GM12865 (cell line): ENCODE measurements at regions not wholly inside any gene's neighbourhood (a gene's known extent, or its start where the extent isn't known, plus 50 kb on each side); places are given as distances from the start of the nearest gene placed in this dataset.

ENCODE experiments used
- DNase-seq: peaks from one replicate; pipeline ENCODE4 v3.0.0; 2010; ENCODE audit warnings: low read depth
- H3K4me3 ChIP-seq: 2 replicates; pipeline ENCODE4 v1.5.1; 2011; ENCODE audit warnings: mild to moderate bottlenecking, low read depth, low read length, control low read depth
- TF ChIP-seq, protein P1 (sequence below): IDR thresholded peaks from 2 replicates; pipeline ENCODE4 v1.5.1; 2011; ENCODE audit warnings: low read length, control low read depth, low read depth, inconsistent platforms; ENCODE audit not compliant: insufficient read depth; ENCODE audit errors: missing control alignments

GRCh38 chr1:221012120-221012519, 132.9 kb downstream of the HLX start:
- TF ChIP-seq, protein P1, sequence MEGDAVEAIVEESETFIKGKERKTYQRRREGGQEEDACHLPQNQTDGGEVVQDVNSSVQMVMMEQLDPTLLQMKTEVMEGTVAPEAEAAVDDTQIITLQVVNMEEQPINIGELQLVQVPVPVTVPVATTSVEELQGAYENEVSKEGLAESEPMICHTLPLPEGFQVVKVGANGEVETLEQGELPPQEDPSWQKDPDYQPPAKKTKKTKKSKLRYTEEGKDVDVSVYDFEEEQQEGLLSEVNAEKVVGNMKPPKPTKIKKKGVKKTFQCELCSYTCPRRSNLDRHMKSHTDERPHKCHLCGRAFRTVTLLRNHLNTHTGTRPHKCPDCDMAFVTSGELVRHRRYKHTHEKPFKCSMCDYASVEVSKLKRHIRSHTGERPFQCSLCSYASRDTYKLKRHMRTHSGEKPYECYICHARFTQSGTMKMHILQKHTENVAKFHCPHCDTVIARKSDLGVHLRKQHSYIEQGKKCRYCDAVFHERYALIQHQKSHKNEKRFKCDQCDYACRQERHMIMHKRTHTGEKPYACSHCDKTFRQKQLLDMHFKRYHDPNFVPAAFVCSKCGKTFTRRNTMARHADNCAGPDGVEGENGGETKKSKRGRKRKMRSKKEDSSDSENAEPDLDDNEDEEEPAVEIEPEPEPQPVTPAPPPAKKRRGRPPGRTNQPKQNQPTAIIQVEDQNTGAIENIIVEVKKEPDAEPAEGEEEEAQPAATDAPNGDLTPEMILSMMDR: no peak
- no peak for DNase-seq

DNA sequence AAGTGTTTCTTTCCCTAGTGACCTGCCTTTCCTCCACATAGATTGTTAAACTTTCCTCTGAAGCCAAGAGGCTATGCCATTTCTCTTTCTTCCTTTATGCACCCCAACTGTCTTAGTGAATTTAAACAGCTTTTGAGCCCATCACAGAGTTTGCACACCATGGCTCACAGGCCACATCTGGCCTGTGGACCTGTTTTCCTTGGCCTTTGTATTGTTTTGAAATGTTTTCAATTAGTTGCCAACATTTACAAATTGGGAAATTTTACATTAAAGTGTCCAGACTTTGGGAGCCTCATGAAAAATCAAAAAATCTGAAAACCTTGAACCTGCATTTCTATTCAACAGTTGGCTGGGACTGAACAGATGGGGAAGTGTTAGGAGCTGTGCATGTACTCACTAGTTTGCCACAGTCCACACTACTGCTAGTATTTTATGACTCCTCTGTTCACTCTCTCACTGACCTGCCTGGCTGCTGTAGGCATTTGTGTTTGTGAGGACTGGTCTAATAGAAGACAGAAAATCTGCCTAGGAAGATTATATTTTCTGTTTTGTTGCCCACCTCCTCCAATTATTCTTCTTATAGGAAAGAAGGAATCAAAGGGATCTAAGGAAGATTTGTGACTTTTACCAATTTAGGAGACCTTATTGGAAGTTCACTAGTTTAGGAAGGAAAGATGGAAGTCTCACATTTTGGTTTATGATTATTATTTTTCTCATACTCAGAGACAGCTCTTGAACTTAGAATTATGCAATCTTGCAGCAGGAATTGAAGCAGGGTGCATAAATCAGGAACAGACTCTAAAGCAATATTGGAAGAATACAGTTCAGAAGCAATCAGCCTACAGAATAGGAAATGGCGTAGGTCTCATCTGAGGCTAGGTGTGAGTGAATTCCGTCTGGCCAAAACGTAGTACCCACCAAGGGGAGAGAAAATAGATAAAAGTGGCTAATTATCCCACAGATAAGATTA, 134.7 kb downstream of the HLX start:
- TF ChIP-seq, protein P1: no peak
- no peak for DNase-seq
- H3K4me3 ChIP-seq: no peak overlapping the region

More at GRCh38 chr1:221012120-221012519, 132.9 kb downstream of the HLX start:
- no peak overlapping the region for H3K4me3 ChIP-seq

GRCh38 chr1:221015159-221015790, 136.0 kb downstream of the HLX start:
- TF ChIP-seq, protein P1: no peak
- no peak overlapping the region for H3K4me3 ChIP-seq
- DNase-seq: no peak

GRCh38 chr1:221016751-221017150, 137.5 kb downstream of the HLX start:
- H3K4me3 ChIP-seq: no peak overlapping the region
- TF ChIP-seq, protein P1: no peak
- no peak for DNase-seq

DNA sequence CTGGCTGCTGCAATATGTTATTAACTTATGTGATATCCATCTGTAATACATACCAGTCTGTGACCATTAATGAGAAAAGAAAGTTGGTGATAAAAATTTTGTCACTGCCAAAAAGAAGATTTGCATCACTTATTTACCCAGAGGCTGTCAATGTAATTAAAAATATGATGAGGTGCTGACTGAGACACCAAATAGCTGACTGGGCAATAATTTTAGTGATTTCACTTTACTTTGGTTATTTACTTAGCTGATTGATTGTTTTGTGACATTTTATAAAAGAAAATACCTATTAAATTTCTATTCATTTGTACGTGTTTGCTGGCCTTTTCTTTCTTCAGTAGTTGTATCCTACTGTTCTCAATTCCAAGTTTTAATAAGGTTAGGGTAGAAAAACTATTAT, 139.2 kb downstream of the HLX start:
- DNase-seq: no peak
- no peak overlapping the region for H3K4me3 ChIP-seq
- TF ChIP-seq, protein P1: no peak

DNA sequence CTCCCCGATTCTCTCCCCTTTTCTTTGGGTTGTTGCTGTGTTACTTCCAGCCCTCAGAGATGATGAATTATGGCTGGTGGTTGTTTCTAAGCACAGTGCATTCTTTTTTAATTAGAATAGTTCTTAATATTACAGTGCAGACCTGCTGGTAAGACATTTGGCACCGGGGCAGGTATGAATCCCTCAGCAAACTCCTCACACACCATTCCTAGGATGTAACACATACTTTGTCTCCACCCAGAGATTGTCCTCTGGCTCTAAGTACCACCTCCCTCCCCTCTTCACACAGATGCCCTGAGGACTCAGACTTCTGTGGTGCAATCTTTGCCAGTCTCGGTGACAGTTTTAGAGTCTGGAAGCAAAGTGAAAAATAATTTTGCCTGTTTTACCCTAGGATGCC, 143.1 kb downstream of the HLX start:
- H3K4me3 ChIP-seq: no peak overlapping the region
- DNase-seq: no peak
- TF ChIP-seq, protein P1: no peak
